COLO668 (cell line): ENCODE measurements at regions not wholly inside any gene's neighbourhood (a gene's known extent, or its start where the extent isn't known, plus 50 kb on each side); places are given as distances from the start of the nearest gene placed in this dataset.
A peak's percentile ranks its signal among the peaks of the same experiment; 100 is the strongest.

Experiments used
- DNase-seq: peaks from one replicate; lab custom pipeline; 2025; ENCODE audit not compliant: unreplicated experiment; lab: John Stamatoyannopoulos, UW

DNA sequence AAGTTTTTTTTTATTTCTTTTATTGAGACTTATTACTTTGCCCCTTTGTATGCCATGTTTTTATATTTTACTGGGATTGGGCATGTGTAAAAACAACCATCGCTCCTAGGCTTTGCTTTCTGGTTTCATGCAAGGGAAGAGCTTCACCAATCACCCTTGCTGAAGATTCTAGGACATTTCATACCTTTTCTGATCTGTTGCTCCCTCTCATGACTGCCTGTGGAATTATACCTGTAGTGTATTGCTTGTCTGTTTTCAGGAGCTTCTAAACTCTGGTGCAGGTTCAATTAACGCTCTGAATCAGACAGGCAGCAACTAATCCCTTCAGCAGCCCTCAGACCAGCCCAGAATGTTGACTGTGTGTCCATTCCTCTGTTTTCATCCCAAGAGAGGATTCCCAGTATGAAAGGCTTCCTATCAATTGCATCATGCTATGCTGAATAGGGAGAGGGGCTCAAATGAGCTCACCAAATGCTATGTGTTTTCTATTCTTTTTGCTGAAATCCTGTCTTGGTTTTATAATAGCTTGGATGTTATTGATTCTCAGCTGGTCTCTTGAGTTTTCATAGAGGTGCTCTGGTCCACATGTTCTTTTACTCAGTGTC lies 572.9 kb upstream of the CDH6 start:
- no peak for DNase-seq

DNA sequence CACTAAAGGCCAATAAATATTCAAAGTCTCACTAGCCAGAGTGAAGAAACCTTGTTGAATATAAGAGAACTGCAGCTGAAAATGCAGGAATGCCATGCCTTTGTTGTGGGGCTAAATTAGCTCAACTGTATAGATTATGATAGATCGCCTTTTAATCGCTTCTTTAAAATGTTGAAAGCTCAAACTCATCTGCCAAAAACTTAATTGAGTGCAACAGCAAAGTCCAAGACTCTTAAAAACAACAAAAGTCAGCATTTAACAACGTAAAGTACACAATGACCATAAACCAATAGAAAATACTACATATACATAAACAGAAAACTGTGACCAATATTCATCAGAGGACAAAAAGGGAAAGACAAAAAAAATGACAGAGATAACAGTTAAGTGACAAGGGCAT lies 585.0 kb upstream of the CDH6 start:
- no peak for DNase-seq

DNA sequence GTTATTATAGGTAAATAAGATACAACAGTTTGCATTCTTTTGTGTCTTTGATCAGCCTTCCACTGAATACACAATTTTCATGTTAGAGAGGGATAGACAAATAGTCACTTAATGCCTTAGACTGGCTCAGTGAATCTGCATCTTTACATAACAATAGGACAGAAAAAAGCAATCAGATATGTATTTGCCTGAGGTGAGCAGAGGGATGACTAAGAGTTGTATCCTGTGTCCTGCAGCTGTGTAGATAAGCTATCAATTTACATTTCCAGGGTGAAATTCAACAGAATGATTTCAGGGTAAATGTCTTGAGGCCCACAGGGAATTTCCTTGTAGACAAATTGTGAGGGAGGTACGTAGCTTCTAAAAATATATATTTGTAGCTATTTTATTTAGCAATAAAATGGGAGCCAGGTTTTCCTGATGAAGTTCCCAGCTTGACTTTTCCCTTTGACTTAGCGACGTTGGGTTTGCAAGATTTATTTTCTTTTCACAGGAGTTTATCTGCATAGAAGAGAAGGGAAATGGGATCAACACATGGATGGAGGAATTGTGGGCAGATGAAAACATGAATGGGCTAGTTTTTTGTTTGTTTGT lies 586.1 kb upstream of the CDH6 start:
- peak; percentile 24 for DNase-seq

DNA sequence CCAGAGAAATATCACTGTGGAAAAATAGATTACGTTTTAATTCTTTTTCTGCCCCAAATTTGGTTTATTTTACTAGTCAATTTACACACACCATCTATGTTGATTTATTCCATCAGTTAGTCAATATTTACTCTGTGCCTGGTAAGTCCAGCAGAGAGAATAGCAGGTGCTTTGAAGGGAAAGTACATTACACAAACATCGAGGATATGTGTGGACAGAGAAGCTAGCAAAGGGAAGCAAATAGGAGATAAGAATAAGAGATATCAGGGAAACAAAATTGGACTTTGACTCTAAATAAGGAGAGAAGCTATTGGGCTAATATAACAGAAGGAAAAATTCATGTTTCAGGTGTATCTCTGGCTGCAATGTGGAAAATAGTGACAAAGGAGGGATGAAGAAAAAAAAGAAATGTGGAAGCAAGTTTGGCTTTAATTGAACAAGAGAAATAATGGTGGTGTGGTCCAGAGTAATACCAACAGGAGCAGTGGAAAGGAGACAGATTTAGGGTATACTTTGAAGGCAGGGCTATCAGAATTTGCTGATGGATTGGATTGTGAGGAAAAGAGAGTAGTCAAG lies 587.7 kb upstream of the CDH6 start:
- DNase-seq, result peak; percentile 18

DNA sequence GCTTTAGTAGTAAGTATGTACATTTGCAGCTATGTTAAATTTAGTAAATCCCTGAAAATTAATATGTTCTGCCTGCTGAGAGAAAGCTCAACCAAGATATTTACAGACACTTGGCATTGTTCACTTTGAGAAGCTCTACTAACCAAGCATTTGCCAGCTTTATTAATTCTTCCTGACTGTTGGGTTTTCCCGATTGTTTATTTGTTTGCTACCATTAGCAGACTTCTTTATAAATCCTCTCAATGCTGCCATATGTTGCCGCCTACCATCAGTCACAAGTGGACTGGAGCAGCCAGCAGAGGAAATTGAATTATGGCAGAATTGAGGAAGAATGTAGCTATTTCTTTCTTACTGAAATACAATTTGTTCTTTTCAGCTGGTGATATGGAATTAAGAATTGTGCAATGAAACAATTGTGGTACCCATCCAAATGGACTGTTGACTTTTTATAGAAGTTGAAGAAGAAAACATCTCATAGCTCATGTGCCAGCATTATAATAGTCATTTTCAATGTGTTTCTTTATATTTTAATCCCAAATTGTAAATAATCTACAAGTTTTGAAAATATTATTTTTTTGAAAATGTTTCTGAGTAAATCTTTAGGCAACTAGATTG lies 588.7 kb upstream of the CDH6 start:
- no peak for DNase-seq

DNA sequence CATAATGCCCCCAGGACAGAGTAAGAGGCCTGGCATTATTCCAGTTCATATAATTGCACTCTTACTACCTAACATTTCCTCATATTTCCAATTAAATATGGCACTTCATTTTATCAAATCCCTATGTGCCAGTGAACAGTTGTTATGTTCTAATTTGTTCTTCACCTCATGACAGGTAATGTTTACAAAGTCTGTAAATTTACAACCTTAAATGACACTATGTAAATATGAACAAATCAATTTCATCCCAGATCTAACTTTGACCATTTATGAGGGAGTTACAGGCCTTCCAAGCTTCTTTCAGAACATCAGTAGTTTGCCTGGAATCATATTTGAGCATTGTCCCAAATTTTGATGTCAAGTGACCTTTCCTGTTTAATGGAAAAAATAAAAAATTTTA lies 592.6 kb upstream of the CDH6 start:
- DNase-seq, result no peak

DNA sequence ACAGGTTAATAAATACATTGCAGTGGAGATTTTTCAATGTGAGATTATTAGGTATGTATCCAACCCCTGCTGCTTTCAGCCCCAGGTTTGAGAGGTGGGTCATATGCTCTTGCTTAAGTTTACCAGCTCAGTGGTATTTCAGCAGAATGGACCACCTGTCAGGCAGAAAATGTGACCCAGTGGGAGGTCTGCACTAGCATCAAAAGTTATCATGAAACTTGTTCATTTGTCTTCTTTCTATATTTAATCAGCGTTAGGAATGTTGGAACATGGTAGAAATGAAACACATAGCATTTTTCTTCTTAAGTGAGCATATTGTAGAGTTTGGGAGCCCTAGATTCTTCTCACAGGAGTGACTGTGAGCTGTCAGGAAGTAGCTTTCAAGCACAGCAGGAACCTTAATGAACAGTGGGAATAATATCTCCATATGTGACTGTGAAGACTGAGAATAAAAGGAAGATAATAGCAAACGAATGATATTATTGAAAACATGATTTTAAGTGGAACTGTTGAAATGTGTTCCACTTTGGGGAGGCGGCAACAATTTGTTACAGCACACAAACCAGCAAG lies 596.9 kb upstream of the CDH6 start:
- DNase-seq, result no peak

DNA sequence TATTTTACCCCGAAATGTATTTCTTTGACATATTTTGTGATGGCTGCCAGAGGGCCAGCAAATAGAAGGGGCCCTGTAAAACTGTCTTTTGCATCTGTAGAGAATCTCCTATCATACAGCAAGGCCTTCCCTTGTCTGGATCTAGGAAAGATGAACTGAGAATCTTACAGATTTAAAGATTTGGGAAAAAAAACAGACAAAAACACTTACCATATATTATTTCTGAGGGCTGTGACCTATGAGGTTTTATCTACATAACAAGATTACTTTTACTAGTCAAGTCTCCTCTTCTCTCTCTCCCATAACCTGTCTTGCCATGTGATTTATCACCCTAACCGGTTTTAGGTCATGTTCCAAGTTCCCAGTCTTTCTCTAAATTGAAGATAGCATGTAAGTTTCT lies 599.2 kb upstream of the CDH6 start:
- DNase-seq, result no peak

DNA sequence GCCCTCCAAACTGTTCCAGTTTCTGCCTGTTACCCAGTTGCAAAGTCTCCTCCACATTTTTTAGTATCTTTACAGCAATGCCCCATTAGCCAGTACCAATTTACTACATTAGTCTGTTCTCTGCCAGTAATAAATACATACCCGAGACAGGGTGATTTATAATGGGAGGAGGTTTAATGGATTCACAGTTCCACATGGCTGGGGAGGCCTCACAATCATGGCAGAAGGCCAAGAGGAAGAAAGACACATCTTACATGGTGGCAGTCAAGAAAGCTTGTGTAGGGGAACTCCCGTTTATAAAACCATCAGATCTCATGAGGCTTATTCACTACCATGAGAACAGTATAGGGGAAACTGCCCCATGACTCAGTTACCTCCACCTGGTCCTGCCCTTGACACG lies 600.7 kb upstream of the CDH6 start:
- no peak for DNase-seq

DNA sequence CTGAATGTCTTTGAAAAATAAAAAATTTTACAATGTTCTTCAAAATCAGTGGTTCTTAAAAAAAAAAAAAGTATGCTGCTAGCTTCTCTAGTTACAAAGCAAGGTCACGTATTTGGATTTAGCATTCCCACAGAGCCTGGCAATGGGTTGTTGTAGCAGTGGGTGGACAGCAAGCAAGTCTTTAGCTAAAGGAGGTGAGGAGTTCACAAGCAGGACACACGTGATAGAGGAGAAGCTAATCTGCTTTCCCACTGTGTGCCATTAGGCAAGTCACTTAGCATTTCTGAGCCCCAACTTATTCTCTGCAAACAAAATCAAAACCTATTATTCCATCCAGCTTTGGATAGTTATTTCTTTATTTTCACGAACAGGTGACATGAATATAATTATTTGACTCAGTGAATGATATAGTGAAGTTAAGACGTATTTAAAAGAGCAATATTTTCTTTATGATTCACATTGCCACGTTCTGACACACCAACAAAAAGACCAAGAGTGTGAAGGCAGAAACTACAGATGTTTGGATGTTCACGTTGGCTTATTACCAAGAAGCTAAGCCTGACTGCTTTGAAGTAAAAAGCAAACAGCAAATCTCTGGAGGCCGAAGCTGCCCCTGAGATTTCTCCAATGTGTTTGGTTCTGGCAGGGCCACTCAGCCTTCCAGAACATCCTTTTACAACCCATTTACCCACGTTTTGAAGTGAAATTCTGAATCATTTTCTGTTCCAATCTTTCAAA lies 612.1 kb upstream of the CDH6 start:
- DNase-seq, result no peak

DNA sequence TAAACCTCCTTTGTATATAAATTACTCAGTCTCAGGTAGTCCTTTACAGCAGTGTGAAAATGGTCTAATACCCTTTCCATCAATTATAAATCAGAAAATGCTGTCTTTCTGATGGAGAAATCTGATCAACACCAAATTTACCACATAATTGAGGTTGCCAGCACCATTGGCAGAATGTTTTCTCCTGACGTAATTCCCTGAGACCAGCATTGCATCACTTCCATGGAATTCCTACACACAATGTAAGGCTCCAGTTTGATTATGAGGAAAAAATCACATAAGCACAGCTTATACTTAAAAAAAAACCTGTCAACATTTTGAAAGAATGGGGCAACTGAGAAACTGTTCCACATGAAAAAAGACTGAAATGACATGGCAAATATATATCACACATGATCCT lies 618.7 kb upstream of the CDH6 start:
- DNase-seq, result no peak

DNA sequence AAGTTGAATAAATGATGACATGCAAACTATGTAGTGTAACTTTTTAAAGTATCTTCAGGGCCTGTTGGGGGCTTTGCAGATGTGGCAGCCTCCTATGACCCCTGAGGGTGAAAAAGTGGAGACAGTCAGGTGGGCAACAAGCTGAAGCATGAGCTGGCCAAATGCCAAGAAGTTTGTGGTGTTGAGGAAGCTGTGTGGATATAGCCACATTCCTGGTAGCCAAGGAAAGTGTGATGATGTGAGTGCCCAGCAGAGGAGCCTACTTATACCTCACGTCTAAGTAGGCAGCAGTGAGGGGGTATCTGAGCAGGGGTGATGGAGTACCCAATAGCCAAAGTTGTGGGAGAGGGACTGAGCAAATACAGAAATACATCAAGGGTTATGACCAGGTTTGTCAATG lies 621.2 kb upstream of the CDH6 start:
- no peak for DNase-seq

DNA sequence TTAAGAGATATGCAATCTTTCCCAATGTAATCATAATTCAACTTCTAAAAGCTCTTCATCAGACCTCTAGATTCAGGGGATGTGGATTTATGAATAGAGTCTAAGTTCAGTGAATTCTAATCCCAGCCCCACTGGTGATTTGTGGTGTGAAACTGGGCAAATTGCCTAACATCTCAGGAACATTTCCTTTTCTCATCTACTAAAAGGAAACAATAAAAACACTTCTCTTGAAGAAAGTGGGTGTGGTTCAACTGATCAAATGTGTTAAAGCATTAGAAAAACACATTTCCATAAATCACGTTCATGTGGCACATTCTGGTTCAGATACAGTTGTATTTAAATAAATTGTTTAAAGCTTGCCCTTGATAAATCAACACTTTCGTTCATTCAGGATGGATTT lies 631.7 kb upstream of the CDH6 start:
- no peak for DNase-seq

DNA sequence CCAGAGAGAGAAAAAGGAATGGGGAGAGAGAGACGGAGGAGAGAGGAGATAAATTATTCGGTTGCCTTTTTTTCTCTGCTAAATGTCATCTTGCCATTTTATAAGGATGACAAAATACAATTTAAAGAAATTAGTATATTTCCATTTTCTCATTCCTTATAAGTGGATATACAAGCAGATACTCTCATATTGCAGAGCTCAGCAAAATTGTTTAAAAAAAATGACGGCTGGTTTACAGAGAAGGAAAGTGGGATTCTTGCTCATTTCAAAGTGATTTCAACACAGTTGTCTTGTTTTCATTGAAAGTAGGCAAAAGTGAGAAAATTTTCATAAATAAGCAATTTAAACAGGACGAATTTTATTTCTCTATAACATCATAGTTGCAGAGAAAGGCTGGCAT lies 641.9 kb upstream of the CDH6 start:
- DNase-seq, result no peak

DNA sequence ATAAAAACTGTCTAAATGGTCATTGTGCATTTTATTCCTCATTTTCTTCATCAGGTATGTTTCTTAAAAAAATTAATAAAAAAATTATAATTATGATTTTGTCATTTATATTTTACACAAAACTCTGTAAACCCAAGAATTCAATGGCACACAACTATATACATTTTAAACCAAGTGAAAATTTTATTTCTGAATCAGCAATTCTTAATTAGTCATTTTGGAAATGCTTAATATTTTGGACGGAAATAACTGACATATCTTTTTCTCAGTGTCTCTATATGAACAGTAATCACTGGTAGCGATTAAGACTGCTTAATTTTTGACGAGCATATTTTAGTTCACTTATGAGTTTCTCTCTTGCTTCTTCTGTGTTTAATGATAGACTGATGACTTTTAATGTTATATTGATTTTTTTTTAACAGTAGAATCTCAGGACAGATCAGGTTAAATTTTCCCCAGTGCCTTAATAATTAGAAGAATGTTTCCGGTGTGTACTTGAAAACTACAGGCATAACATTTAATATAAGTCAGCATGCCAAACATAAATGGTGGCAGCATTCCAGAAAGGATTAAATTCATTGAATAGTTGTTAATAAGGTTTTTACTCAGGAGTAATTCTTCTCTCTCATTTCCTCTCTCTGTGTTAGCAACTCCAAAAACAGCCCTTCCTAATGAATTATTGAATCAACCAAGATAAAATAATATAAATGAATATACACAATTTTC lies 644.7 kb upstream of the CDH6 start:
- DNase-seq, result no peak

DNA sequence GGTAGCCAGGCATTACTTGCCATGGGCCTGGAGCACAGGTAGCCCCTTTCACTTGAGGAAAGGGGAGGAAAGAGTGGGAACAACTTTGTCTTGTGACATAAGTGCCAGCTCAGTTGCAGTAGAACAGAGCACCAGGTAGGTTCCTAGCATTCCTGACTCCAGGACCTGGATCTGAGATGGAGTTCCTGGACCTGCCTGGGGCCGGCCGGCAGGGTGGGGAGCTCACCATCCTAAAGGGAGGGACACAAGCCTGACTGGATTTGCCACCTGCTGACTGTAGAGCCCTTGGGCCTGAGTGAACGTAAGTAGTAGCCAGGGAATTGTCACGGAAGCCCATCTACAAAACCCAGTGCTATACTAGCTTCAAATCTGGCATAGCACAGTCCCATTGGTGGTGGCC lies 653.3 kb upstream of the CDH6 start:
- no peak for DNase-seq

DNA sequence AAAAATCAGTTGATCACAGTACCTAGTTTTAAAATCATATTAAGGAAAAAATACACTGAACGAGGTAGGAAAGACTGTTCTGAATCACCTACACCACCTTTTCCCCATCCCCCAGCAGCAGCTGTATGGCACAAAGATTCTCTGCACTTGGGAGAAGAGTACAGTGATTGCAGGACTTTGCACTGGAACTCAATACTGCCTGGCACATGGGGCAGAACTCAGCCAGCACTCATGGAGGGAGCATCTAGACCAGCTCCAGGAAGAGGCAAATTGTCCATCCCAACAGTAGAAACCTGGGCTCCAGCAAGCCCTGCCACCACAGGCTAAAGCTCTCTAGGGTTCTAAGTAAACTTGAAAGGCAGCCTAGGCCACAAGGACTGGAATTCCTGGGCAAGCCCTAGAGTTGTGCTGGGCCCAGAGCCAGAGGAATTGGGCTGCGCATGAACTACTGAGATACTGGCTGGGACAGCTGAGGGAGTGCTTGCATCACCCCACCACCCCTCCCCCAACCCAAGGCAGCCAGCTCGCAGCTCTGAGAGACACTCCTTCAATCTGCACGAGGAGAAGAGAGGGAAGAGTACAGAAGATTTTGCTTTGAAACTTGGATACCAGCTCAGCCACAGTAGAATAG lies 654.4 kb upstream of the CDH6 start:
- DNase-seq, result no peak

DNA sequence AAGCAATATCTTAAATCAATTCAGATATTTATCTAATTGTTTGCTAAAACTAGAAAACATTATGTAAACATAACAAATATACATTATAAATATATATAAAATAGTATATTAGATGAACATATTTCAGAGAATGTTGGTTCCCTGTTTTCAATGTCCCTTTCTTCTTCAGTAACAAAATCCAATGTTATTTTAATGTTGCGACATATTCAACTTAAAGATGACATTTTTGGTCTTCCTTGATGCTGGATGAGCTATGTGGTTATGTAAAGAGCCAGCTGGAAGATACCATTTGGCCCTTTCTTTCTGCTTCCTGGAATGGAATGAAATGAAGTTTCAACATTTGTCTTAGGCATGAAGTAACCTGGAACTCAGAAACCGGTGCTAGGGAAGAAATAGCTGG lies 668.1 kb upstream of the CDH6 start:
- no peak for DNase-seq

DNA sequence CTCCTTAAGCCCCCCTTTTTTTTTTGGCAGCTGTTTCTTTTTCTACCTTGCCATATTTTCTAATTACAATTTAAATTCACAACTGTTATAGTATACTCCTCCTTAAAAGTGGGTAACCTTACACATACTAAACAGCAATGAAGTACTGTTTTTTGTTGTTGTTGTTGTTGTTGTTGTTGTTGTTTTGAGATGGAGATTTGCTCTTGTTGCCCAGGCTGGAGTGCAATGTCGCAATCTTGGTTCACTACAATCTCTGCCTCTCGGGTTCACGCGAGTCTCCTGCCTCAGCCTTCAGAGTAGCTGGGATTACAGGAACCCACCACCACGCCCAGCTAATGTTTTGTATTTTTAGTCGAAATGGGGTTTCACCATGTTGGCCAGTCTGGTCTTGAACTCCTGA lies 669.1 kb upstream of the CDH6 start:
- DNase-seq, result no peak

DNA sequence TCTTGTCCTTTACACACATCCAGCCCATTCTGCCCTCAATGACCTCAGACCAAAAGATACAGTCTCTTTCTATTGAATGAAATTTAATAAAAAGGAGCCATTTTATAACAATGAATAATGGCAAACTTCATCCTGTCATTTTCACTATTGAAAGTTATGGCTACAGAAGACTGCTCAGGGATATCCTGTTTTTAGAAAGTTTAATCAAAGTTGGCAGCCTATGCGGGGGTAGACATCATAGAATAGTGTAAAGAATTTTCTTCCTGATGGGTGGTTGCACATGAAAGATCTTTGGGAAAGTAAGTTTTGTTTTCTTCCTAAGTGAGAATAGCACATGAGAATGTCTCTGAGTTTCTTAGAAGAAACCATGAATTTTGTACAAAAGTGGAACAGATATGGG lies 670.4 kb upstream of the CDH6 start:
- no peak for DNase-seq
